Peyer's patch (tissue), 4 donors: ENCODE measurements at regions not wholly inside any gene's neighbourhood (a gene's known extent, or its start where the extent isn't known, plus 50 kb on each side); places are given as distances from the start of the nearest gene placed in this dataset.
"Not testable (repeated sequence)": the region's sequence is repeated elsewhere in the genome, so short reads cannot be mapped to it uniquely, and the experiment has no call there.

Experiments
- DNase-seq, 3 donors: peaks; one replicate each; pipeline ENCODE4 v3.0.0-alpha.2; 2017 to 2019
- H3K27ac ChIP-seq, 4 donors: fragments of 200-600 bp; sonication (generic); one replicate each; pipeline ENCODE4 v1.5.1; 2016 to 2019
- H3K27me3 ChIP-seq, 2 donors: fragments of 200-600 bp; sonication (generic); one replicate each; pipeline ENCODE4 v1.5.1; 2019
- H3K36me3 ChIP-seq, 3 donors: fragments of 200-600 bp; sonication (generic); one replicate each; pipeline ENCODE4 v1.5.1; 2016 to 2019
- H3K4me1 ChIP-seq, 4 donors: fragments of 200-600 bp; sonication (generic); one replicate each; pipeline ENCODE4 v1.5.1; 2016 to 2019
- H3K4me3 ChIP-seq, 4 donors: fragments of 200-600 bp; sonication (generic); 1 replicate in 3 of 4; 2 replicates in 1 of 4; pipeline ENCODE4 v1.5.1; 2016 to 2019; ENCODE audit warnings: mild to moderate bottlenecking in 1 of 4
- H3K9me3 ChIP-seq, 4 donors: fragments of 200-600 bp; sonication (generic); one replicate each; pipeline ENCODE4 v1.5.1; 2016 to 2019; ENCODE audit warnings: mild to moderate bottlenecking in 1 of 4
- POLR2A ChIP-seq, 2 donors: fragments of 450-650 bp; IDR thresholded peaks; one replicate each; pipeline ENCODE4 v1.5.1; 2017; ENCODE audit warnings: antibody characterized with exemption in 2 of 2, mild to moderate bottlenecking in 2 of 2, moderate library complexity in 2 of 2
- TF ChIP-seq, protein P1 (sequence below), 6 experiments: fragments of 450-650 bp in 4 of 6; fragments of 200-600 bp in 2 of 6; sonication (generic) in 1 of 6; IDR thresholded peaks; one replicate each; pipeline ENCODE4 v1.5.1; 2017 to 2019; ENCODE audit warnings: antibody characterized with exemption in 6 of 6, mild to moderate bottlenecking in 3 of 6, moderate library complexity in 1 of 6

GRCh38 chr2:182504903-182505302, 78.1 kb upstream of the PDE1A start:
- TF ChIP-seq POLR2A (IDR thresholded peaks at IDR 0.05), result no peak
- TF ChIP-seq, protein P1, sequence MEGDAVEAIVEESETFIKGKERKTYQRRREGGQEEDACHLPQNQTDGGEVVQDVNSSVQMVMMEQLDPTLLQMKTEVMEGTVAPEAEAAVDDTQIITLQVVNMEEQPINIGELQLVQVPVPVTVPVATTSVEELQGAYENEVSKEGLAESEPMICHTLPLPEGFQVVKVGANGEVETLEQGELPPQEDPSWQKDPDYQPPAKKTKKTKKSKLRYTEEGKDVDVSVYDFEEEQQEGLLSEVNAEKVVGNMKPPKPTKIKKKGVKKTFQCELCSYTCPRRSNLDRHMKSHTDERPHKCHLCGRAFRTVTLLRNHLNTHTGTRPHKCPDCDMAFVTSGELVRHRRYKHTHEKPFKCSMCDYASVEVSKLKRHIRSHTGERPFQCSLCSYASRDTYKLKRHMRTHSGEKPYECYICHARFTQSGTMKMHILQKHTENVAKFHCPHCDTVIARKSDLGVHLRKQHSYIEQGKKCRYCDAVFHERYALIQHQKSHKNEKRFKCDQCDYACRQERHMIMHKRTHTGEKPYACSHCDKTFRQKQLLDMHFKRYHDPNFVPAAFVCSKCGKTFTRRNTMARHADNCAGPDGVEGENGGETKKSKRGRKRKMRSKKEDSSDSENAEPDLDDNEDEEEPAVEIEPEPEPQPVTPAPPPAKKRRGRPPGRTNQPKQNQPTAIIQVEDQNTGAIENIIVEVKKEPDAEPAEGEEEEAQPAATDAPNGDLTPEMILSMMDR (IDR thresholded peaks at IDR 0.05), result no peak
- Histone ChIP-seq H3K27me3 (no peaks in the 10 kb centered on the region), H3K36me3 (no peaks in the 10 kb centered on the region), H3K27ac (no peak overlapping the region), H3K4me3 (no peak overlapping the region), H3K4me1 (no peaks in the 10 kb centered on the region), H3K9me3 (no peaks in the 10 kb centered on the region)
- no peak for DNase-seq

- TF ChIP-seq, protein P1 (IDR thresholded peaks at IDR 0.05), result no peak
- no peak for TF ChIP-seq POLR2A (IDR thresholded peaks at IDR 0.05)
- H3K4me3 ChIP-seq, result no peak overlapping the region
- no peak overlapping the region for H3K27ac ChIP-seq
- H3K4me1 ChIP-seq, result no peaks in the 10 kb centered on the region
- H3K36me3 ChIP-seq, result no peaks in the 10 kb centered on the region
- H3K9me3 ChIP-seq, result no peaks in the 10 kb centered on the region
- H3K27me3 ChIP-seq, result no peaks in the 10 kb centered on the region
- DNase-seq, result no peak
Observed at GRCh38 chr2:182506606-182507005, 79.8 kb upstream of the PDE1A start.

- not testable (repeated sequence) for H3K4me3 ChIP-seq, H3K36me3 ChIP-seq, DNase-seq, H3K9me3 ChIP-seq, H3K27ac ChIP-seq, H3K4me1 ChIP-seq, H3K27me3 ChIP-seq
Observed at GRCh38 chr2:182508583-182508982, 81.7 kb upstream of the PDE1A start.

GRCh38 chr2:182509216-182509615, 82.4 kb upstream of the PDE1A start:
- H3K27me3 ChIP-seq, result no peaks in the 10 kb centered on the region
- H3K27ac ChIP-seq, result no peak overlapping the region
- TF ChIP-seq, protein P1 (IDR thresholded peaks at IDR 0.05), result no peak
- no peak for TF ChIP-seq POLR2A (IDR thresholded peaks at IDR 0.05)
- no peaks in the 10 kb centered on the region for H3K36me3 ChIP-seq
- no peaks in the 10 kb centered on the region for H3K4me1 ChIP-seq
- H3K4me3 ChIP-seq, result no peak overlapping the region
- H3K9me3 ChIP-seq, result no peaks in the 10 kb centered on the region
- DNase-seq, result no peak

DNA sequence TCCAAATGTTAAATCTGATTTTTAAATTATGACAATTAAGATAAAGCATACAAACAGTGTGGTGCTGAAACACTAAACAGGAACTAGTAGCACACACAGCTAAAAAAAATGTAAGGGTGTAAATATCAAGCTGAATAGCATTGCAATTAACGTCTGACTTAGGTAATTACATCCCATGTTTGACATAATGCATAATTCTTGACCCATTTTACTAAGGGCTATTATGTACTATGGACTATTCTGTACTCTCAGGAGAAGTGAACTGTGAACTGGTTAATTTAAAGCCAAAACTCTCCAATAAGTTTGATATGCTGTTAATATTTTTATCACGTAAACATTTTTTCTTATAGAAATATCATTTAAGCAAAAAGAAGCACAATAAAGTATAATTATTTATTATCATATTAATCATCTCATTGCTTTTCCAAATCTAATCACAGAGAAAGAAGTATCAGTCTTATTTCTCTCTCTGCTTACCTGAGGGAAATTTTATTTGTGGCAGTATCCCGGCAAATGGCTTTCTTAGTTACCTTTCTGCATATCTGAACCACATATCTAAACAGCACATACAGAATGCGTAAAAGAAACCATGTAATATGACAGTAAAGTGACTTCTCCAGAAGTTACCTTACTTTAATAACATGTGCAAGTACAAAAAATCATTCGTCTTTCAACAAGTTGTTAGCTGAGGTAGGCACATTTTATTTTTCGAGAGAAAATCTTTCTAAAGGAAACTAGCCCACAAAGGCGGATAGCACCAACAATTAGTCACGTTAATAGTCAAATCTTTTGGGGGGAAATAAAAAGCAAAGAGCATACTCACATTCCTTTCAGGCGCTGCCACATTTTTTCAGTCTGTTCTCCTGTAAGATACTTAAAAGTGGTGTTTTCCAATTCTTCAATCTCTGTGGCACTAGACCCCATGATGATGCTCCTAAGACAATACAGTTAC, 94.9 kb upstream of the PDE1A start:
- Histone ChIP-seq H3K36me3 (no peaks in the 10 kb centered on the region), H3K9me3 (no peaks in the 10 kb centered on the region), H3K27ac (no peak overlapping the region), H3K4me3 (no peak overlapping the region), H3K4me1 (no peaks in the 10 kb centered on the region), H3K27me3 (no peaks in the 10 kb centered on the region)
- no peak for DNase-seq
- TF ChIP-seq, protein P1 (IDR thresholded peaks at IDR 0.05), result no peak
- no peak for TF ChIP-seq POLR2A (IDR thresholded peaks at IDR 0.05)

DNA sequence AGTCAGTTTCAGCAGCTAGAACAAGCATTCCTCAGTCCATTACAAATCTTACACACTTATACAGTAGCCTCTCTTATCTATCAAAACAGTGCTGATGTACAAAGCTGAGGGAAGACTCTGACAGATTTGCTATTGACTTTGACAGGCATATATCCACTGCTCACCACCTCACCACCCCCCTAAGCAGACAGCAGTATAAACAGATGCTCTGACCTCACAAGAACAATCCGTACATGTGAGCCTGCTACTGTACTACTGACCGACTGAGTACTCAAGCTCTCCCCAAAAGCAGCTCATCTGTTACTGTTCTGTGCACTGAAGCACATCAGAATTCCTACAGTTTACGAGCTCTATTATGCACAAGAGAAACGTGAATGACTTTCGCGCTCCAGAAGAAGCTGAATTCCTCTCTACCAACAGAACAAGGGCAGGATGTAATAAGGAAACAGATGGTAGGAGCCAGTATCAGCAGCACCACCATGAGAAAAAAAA, 95.6 kb upstream of the PDE1A start:
- Histone ChIP-seq H3K27me3 (no peaks in the 10 kb centered on the region), H3K4me3 (peak overlapping the region in 1 of 4 donors; percentile 1), H3K36me3 (no peaks in the 10 kb centered on the region), H3K4me1 (no peaks in the 10 kb centered on the region), H3K9me3 (no peaks in the 10 kb centered on the region), H3K27ac (no peak overlapping the region)
- TF ChIP-seq, protein P1 (IDR thresholded peaks at IDR 0.05), result no peak
- no peak for TF ChIP-seq POLR2A (IDR thresholded peaks at IDR 0.05)
- no peak for DNase-seq
